HuH-7.5 (cell line): ENCODE measurements at regions not wholly inside any gene's neighbourhood (a gene's known extent, or its start where the extent isn't known, plus 50 kb on each side); places are given as distances from the start of the nearest gene placed in this dataset.

Experiments used
- DNase-seq: peaks from one replicate; pipeline ENCODE4 v3.0.0; 2011; ENCODE audit warnings: low spot score

DNA sequence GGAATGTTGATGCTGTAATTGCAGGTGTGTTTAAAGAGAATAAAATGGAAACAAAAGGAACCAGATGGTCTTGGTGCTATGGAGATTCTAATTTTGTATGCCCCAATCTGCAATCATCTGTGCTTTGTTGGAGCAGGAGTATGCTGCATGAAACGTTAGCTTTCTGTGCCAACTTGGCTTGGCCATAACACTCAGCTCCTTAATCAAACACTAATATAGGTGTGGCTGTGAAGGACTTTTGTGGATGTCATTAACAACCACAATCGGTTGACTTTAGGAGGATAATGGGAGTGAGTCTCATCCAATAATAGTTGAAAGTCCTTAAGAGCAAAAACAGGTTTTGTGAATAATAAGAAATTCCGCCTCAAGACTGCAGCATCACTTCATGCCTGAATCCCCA lies 399.2 kb downstream of the NLGN4X start:
- no peak for DNase-seq

DNA sequence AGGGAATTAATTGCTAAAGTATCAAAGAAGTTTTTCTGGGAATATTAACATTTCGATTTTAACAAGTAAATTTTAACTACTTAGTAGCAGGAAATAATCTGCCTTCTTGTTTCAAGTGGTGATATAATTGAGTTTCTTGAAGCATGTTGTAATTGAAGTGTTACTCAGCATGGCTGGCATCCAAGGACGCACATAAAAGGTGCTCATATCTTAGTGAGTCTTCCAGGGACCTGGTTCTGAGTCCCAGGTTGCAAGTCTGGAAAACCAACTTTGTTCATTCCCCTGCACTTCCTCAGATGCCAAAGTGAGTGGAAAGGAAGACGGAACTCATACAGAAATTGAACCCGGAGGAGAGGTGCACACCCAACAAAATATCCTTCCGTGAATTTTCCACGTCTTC lies 399.6 kb downstream of the NLGN4X start:
- DNase-seq = no peak

DNA sequence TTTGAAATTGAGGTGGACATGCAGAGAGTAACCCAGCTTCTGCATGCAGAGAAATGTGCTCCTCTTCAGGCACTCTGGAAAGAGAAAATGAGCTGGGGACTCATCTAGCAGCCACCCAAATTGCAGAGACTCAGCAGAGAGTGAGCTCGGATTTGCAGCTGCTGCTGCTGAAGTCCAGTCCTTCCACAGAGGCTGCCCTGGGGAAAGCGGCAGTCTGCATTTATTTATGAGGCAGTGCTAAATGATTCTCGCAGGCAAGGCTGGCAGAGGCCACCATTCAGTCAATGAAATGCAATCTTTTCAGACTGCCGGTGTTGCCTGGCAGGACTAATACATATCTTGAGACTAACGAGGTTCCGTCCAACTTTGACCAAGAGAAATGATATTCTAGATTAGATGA lies 404.8 kb downstream of the NLGN4X start:
- DNase-seq = no peak

DNA sequence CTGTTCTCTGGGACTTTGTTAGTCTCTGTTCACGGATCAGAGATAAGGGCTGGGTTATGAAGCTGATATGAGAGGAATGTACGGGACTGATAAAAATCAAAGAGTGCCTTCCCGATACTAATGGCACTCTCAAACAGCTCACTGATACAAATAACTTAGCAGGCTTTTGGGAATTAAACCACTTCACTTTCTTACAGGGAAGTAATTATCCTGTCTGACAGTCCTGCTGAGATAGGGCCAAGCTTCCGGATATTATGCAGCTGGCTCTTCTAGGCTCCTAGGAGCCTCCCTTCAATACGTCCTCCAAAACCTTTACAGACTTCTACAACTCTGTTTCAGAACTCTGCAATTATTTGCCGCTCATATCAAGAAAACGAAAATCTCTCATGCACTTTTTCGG lies 418.0 kb downstream of the NLGN4X start:
- no peak for DNase-seq

DNA sequence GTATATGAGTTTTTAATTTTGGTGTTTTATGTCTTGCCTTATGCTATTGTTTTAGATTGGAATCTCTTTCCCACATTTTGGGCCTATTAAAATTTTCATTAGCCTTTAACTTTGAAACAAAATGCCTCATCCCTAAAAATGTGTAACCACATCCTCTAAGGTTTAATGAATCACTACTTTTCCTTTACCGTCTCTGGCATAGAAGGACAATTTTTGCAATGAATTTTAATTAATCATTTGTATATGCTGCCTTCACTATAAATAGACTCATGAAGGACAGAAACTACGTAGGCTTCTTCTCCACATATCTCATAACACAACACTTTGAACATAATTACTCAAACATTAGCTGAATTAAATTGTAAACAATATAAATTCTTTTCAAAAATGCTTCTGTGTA lies 421.5 kb downstream of the NLGN4X start:
- DNase-seq = no peak

DNA sequence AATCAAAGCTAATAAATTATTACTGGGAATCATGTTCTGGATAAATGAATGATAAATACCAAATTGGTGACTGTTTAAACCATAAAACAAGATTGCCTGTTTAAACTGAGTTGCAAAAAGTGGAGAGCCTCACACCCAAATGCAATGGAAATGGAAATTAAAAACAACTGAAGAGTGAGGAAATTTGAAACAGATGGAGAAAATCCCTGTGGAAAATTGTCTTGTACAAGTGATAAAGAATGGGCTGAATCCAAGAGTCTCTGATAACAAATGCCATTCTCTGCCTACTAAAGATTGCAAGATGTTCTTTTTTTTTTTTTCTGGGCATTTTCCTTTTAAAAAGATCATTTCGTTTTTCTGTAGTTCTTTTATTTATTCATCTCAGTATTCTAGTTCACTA lies 426.3 kb downstream of the NLGN4X start:
- DNase-seq = no peak

DNA sequence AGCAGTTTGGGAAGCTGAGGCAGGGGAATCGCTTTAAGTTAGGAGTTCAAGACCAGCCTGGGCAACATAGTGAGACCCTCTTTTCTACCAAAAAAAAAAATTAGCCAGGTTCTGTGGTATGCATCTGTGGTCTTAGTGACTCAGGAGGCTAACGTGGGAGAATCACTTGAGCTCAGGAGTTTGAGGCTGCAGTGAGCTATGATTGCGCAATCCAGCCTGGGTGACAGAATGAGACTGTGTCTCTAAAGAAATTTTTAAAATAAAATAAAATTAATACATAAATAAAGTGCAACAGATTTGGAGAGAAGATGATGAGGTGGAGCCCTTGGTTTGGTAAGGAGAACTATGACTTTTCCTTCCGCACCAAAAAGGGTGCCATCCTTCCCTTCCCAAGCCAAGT lies 436.9 kb downstream of the NLGN4X start:
- no peak for DNase-seq

DNA sequence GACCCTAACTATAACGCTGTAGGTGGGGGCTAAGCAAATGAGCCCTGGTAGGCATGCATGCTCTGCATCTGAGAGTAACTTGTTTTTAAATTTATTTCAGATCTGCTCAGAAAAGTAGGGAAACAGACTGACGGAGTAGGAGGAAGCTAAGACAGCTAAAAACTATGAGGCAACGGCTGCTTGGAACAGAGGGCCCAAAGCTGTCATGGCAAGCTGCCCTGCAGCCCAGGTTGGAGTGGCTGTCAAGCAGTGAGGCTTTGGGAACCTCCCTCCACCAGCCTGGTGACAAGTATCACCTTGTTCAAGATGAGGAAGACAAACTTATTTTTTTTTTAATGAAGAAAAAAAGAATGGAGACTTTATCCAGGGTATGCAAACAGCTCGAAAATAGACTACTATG lies 439.8 kb downstream of the NLGN4X start:
- DNase-seq = no peak

DNA sequence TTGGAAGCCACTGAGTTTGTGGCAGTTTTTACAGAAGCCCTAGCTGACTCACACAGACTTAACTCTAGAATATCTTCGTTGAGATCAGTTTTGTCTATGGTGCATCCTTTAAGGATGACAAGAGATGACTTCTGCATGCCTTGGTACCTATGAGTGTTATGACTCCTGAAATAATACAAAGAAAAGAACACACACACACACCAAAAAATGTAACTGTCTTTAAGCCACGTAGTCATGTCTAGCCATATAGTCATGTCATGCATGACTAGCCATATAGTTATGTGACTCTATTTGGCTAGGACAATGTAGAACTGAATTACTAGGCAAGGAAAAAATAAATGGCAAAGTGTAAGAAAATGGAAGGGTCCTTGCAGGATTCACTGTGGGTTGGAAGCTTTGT lies 447.8 kb downstream of the NLGN4X start:
- no peak for DNase-seq

DNA sequence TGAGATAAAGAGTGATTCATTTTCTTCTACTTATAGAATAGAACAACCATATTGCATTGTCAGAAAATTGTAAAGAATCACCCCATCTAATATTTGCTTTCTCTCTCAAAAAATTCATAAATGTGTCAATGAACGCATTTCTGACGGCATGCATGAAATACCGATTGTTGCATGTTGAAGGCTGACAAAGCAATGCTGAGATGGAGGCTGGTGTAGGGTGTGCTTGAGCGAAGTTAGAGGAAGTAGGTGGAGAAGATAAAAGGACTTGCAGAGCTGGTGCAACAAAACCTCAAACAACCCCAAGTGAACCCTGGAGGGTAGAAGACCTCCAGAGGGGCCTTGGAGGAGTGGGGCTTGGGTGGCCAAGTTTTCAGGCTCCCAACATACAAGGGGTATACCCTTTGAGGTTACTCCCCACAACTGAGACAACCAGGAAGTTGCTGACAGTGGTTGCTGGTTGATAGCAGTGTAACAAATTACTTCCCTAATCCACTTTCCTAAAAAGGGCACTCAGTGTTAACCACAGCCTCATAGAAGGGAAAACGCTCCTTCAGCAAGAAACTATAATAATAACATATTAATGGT lies 452.7 kb downstream of the NLGN4X start:
- DNase-seq = no peak

DNA sequence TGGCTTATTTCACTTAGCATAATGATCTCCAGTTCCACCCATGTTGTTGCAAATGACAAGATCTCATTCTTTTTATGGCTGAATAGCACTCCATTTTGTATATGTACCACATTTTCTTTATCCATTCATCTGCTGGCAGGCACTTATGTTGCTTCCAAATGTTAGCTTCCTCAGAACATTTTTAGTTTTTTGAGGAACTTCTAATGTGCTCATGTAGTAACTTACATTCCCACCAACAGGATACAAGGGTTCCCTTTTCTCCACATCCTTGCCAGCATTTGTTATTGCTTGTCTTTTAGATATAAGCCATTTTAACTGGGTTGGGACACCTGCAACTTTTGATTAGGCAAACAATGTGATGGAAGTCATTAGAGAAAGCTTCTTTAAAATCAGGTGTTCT lies 454.2 kb downstream of the NLGN4X start:
- no peak for DNase-seq

DNA sequence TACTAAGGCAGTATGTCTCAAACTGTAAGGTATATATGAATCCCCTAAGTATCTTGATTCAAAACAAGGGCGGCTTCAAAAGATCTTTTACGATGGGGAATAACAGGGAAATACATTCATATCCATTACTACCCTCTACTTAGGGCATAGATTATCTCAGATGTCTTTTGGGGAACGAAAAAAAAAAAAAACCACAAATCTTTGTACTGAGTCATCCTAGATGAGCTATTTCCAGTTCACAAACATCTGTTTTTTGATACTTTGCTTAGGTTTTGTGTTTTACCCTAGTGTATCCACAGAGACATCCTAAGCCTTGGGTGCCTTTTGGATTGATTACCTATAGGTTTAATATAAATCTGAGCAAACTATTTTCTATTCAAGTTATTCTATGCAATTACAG lies 457.2 kb downstream of the NLGN4X start:
- DNase-seq = no peak

DNA sequence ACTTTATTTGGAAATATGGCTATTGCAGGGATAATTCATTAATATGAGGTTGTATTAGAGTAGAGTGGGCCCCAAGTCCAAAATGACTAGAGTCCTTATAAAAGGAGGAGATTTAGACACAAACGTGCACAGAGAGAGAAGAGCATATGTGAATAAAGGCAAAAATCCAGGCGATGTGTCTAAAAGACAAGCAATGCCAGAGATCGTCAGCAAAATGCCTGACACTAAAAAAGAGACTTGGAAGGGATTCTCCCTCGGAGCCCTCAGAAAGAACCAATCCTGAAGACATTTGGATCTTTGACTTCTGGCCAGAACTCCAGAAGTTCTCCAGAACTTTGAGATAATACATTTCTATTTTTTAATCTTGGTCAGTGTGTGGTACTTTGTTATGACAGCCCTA lies 472.1 kb downstream of the NLGN4X start:
- DNase-seq = no peak

DNA sequence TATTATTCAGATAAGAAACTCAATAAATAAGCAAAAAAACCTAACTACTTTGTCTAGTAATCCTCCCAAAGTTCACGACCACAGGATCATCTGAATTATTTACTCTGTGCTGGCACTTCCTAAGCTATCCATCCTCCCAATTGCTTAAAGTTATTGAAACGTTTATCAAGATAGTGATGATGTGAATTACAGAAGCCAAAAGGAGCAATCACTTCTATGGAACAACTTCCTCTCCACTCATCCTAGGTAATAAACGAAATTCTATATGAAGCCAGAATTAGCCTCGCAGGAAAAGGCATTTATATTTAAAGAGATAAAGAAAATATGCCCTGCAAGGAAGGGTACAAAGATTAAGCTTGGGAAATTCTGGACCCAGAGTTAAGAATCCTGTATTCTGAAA lies 475.4 kb downstream of the NLGN4X start:
- DNase-seq = no peak

DNA sequence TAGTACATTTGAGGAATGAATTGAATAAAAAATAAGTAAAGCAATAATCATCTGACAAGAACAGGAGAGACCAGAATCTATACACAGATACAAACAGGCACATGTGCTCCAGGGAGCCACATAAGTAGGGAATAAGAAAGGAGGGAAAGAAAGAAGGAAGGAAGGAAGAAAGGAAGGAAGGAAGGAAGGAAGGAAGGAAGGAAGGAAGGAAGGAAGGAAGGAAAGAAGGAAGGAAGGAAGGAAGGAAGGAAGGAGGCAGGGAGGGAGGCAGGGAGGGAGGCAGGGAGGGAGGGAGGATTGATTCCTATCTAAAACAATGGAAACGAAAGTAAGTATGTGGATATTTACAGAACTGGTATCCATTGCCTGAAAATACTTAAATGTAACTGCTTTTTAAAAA lies 475.8 kb downstream of the NLGN4X start:
- no peak for DNase-seq

DNA sequence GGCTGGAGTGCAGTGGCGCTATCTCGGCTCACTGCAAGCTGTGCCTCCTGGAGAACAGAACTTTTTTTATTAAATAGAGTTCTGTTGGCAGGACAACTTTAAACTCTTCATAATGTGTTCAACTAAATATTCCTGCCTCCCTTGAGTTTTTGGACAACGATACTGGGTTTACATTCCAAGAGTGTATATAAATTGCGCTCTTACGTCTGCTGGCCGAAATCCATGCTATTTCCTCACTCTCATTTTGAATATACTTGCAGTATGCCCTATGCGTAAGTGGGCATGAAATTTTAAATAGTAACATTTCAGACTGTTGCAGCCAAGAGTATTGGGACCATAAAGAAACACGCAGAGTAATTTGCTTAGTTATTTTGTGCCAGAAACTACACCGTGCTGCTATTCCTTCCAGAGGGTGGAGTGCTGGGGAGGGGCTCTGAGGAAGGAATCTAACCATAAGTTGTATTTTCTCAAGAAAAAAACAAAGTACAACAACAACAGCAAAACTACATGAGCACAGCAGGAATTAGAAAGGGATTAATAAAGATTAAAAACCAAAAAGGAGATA lies 480.0 kb downstream of the NLGN4X start:
- no peak for DNase-seq

DNA sequence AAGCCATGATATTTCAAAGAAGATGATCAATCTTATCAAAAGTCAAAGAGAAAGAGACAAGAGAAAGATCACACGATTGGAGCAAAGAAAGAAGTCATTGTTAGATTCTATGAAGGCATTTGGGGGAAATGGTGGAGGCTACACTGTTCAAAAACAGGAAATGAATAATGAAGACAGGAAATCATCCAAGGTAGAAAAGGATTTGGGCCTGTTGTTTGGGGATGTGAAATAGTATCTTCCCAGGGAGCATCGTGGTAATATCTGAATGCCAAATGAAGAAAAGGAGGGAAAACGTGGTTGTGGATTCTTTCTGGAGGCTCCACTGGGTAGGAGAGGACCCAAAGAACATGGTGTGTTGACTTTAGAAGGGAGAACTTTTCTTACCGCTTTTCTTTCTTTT lies 482.4 kb downstream of the NLGN4X start:
- DNase-seq = no peak

DNA sequence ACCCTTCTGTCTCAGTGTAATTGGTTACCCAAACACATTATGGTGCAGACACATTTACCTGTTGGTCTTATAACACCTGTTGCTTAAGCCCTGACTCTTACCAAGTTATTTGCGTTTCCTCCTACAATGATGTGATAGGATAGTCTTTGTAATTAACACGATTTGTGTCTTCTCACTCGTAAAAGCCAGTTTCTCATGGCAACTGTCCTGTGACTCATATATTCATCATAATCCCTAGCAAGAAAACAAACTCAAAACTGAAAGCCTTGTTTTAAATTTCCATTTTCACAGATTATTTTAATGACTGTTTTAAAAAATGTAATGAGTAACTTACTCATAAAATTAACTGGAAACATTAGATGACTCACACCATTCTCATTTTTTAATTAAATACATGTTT lies 495.2 kb downstream of the NLGN4X start:
- DNase-seq = no peak

DNA sequence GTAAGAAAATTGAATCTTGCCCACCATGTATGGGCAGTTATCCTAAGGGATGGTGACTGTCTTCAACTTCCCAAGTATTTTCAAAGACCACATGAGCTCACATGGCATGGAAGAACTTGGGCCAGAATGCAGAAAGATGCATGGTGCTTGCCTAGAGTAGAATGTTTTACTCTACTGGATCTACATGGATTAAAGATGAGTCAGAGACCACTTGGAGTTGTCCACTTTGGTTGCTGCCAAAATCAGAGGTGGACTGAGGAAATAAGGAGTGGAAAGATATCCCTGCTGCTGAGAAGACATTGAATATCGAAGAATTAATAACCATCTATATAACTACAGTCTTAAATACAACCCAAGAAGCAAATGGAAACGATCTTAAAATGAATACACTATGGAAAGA lies 498.1 kb downstream of the NLGN4X start:
- no peak for DNase-seq

DNA sequence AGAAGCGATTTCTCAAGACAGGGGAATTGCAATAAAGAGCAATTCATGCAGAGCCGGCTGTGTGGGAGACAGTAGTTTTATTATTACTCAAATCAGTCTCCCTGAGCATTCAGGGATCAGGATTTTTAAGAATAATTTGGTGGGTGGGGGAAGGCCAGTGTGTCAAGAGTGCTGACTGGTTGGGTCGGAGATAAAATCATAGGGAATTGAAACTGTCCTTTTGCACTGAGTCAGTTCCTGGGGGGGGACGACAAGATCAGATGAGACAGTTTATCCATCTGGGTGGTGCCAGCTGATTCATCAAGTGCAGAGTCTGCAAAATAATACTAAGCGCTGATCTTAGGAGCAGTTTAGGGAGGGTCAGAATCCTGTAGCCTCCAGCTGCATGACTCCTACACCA lies 502.4 kb downstream of the NLGN4X start:
- DNase-seq = no peak

DNA sequence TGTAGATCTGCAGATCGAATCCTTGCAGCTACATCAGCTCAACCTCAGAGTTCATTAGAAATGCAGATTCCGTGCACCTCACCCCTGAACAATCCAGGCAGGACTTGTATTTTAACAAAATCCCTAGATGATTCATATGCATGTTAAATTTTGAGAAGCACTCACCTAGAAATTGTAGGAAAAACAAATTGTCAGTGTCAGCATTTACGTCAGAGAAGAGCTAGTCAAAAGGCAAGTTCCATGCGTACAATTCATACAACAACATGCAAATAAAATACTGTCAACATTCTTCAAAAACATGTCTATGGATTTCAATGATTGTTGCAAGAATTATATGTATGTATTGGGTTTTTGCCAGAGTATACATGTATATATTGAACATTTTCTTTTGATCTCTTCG lies 504.5 kb downstream of the NLGN4X start:
- no peak for DNase-seq

DNA sequence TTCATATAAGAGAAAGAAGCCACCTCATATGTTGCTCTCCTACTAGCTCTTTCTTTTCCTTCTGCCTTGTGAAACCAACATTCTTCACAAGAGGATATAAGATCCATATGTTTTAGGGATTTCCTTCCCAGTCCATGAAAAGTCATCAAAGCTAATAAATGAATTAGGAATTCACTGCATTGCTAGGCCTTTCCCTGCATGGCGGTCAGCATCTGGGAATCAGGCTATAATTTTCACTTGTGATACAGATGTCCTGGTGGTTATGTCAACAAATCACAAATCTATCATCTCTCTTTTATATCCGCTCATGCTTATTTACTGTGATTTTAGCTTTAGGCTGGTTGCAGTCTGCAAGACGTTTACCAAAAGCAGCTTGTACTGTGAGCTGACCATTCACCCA lies 510.0 kb downstream of the NLGN4X start:
- DNase-seq = no peak

DNA sequence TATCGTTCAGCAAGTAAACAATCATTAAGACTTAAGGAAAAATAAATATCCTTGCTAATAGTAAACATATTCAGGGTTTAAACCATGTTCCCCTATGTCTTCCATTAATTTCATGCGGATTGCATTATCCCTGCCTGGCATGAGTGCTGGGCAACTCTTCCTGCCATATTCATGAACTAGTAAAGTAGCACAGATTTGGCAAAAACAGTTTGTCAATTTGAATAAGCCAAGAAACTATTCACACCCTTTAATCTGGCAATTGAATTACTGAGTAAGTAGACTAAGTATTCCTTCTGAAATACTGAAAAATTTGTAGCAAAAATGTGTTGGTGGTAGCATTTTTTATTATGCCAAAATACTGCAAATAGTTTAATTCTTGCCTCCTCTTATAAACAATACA lies 512.0 kb downstream of the NLGN4X start:
- DNase-seq = no peak

DNA sequence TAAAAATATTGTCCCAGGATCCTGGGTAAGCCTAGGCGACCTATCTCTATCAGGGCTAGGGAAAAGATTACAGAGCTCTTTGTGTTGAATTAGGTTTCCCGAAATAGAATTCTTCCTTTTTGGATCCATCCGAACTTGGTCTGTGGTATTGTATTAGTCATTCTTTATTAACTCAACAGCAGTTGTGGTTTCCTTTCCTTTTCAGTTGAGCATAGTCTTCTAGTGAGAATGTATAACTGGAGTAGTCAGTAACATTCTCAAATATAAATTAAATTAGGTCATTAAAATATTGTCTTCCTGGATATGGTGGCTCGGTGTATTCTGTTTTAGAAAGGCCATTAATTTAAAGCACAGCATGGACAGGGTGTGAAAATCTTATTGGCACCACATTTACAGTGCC lies 520.4 kb downstream of the NLGN4X start:
- DNase-seq = no peak

DNA sequence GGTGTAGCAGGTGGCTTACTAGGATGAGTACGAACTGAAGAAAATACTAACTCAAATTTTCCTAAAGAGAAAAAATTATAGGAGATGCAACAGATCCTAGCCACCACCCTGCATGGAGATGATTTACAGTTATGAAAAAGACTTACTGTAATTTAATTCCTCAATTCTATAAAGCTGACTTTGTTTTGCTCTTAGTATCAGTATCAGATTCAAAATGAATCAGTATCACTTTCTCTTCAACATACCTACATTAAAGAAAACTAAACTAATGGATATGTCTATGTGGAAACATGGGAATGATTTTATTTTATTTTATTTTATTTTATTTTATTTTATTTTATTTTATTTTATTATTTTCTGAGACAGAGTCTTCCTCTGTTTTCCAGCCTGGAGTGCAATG lies 525.8 kb downstream of the NLGN4X start:
- DNase-seq = no peak
